H1 (cell line): ENCODE measurements at regions not wholly inside any gene's neighbourhood (a gene's known extent, or its start where the extent isn't known, plus 50 kb on each side); places are given as distances from the start of the nearest gene placed in this dataset.

Experiments
- JUND ChIP-seq: IDR thresholded peaks from 2 replicates; pipeline ENCODE4 v1.6.1; 2011; ENCODE audit warnings: mild to moderate bottlenecking, improper control_type of control experiment, low read length
- POLR2AphosphoS5 ChIP-seq: IDR thresholded peaks from 2 replicates; pipeline ENCODE4 v1.6.1; 2011; ENCODE audit warnings: low read depth, low read length
- SRF ChIP-seq: IDR thresholded peaks from 2 replicates; pipeline ENCODE4 v1.6.1; 2011; ENCODE audit warnings: mild to moderate bottlenecking, low read depth, low read length, moderate library complexity
- SUZ12 ChIP-seq: fragments of 200-600 bp; sonication (generic); IDR thresholded peaks from 2 replicates; pipeline ENCODE4 v1.6.1; 2012; ENCODE audit warnings: mild to moderate bottlenecking, inconsistent platforms, low read length, moderate library complexity, mixed read lengths
- TF ChIP-seq, protein P1 (sequence below), 3 experiments: IDR thresholded peaks; 1 replicate in 2 of 3; 2 replicates in 1 of 3; pipeline versions ENCODE4 v1.5.1 to v1.6.1; 2011; ENCODE audit warnings: low read length in 3 of 3, mild to moderate bottlenecking in 3 of 3, inconsistent platforms in 2 of 3, low read depth in 1 of 3, moderate library complexity in 1 of 3; ENCODE audit not compliant: insufficient read depth in 1 of 3; ENCODE audit errors: control extremely low read depth in 1 of 3

DNA sequence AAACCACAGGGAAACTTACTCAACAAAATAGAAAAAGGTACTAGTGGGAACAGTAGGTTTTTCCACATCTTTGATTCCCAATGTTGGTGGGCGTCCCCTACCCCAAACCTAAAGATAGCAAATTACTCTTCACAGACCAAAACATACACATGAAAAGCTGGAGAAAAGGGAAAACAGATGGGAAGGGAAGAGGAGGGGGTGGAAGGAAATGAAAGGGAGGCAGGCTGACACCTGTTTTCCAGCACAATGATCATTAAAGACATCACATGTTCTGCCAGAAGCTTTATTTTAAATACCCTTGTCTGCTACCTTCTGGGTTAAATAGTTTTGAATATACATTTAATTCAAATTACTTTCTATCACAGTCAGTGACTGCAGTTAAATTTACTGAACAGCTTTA lies 1617.9 kb upstream of the SEL1L start:
- TF ChIP-seq, protein P1, sequence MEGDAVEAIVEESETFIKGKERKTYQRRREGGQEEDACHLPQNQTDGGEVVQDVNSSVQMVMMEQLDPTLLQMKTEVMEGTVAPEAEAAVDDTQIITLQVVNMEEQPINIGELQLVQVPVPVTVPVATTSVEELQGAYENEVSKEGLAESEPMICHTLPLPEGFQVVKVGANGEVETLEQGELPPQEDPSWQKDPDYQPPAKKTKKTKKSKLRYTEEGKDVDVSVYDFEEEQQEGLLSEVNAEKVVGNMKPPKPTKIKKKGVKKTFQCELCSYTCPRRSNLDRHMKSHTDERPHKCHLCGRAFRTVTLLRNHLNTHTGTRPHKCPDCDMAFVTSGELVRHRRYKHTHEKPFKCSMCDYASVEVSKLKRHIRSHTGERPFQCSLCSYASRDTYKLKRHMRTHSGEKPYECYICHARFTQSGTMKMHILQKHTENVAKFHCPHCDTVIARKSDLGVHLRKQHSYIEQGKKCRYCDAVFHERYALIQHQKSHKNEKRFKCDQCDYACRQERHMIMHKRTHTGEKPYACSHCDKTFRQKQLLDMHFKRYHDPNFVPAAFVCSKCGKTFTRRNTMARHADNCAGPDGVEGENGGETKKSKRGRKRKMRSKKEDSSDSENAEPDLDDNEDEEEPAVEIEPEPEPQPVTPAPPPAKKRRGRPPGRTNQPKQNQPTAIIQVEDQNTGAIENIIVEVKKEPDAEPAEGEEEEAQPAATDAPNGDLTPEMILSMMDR (IDR thresholded peaks at IDR 0.05; ENCODE audit: control extremely low read depth in 1 of 3, insufficient read depth in 1 of 3, low read depth in 1 of 3, low read length in 3 of 3) = no peak
- TF ChIP-seq POLR2AphosphoS5 = no peak
- TF ChIP-seq SRF = no peak
- TF ChIP-seq SUZ12 = no peak
- no peak for TF ChIP-seq JUND
